NCI-H2029 (cell line): ENCODE measurements at regions not wholly inside any gene's neighbourhood (a gene's known extent, or its start where the extent isn't known, plus 50 kb on each side); places are given as distances from the start of the nearest gene placed in this dataset.

ENCODE experiments used
- DNase-seq: peaks from one replicate; lab custom pipeline; 2025; lab: John Stamatoyannopoulos, UW

DNA sequence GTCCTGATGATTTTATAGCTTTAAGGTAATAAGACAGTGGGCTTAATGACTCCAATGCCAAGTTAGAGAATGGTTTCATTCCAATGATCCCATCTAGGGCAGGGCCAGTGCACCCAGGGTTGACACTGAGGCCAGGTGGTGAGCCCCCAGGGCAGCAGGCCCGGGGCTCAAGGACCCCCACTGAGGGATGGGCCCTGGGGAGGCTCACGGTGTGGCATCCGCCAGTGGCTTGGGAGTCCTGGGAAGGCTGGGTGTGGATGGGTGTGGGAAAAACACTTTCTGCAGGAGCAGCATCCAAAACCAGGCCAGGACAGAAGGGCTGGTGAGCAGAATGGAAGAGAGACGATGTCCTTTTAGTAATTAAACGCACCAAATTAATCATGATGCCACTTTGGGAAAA is 626.3 kb downstream of the TBC1D22A start:
- no peak for DNase-seq

GRCh38 chr22:47388331-47388730 is 625.9 kb downstream of the TBC1D22A start:
- DNase-seq = no peak

DNA sequence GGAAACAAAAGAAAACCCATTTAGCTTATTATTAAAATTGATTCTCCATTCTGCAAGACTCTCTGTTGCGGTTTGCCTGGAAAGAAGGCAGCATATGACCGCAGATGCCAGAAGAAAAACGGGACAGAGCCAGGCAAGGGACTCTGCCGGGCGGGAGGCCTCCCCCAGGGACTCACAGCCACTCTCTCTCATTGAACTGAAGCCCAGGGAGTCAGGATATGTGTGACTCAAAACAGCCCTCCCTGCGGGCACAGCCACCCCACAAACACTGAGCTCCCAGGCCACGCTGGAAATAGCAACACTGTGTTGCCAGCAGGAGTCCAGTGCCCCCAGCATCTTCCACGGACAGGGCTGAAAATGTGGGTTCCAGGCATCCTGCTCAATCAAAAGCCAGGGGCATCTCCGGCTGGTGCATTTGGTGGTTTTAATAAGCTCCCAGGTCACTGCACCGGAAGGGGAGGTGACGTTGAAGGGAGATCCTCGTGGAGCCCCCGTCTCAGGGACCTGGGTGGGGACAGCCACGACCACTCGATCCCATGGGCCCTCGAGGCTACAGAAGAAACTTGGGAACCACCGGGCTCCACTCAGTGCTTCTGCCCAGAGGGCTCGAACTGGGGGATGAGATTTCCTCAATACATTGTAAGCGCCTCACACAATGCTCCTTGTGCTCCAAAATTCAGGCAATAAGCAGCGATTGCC is 624.5 kb downstream of the TBC1D22A start:
- no peak for DNase-seq

- no peak for DNase-seq
Observed at GRCh38 chr22:47384977-47385376, 622.5 kb downstream of the TBC1D22A start.

DNA sequence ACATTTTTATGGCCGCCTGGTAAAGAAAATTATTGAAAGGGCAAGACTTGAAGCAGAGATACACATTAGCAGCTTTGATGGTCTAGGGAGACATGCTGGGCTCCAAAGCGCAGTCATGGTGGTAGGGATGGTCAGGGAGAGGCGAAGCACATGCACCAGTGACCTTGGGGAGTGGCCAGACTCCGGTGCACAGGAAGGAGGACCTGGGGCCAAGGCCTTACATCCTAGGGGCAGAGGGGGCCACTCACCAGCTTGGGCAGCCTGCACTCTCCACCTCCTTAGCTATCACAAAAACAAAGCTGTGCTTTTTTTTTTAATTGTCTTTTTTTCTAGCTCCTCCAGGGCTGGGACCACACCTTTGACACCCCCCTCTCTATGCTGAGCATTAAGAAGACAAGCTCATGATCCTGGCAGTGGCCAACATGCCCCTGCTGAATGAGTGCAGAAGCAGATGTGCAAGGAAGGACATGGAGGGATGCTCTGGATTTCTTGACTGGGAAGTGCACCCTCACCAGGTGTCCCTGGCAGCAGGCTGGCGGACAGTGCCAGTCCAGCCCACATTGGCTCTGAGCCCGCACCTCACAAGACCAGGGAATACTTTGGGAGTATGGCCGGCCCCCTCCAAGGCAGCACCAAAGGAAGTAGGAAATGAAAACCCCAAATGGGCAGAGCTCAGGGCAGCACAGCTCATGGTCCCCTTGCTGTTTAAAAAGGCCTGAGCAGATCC is 619.9 kb downstream of the TBC1D22A start:
- no peak for DNase-seq

- DNase-seq = no peak
Observed at GRCh38 chr22:47381240-47381639, 618.8 kb downstream of the TBC1D22A start.

GRCh38 chr22:47380692-47381091 is 618.2 kb downstream of the TBC1D22A start:
- DNase-seq = no peak

DNA sequence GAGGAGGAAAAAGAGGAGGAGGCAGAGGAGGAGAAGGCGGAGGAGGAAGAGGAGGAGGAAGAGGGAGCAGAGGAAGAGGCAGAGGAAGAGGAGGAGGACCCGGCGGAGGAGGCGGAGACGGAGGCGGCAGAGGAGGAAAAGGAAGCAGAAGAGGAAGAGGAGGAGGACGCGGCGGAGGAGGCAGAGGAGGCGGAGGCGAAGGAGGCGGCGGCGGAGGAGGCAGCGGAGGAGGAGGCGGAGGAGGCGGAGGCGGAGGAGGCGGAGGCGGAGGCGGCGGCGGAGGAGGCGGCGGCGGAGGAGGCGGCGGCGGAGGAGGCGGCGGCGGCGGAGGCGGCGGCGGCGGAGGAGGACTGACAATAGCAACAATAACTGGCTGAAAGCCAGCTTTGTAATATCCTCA is 616.6 kb downstream of the TBC1D22A start:
- DNase-seq = no peak

DNA sequence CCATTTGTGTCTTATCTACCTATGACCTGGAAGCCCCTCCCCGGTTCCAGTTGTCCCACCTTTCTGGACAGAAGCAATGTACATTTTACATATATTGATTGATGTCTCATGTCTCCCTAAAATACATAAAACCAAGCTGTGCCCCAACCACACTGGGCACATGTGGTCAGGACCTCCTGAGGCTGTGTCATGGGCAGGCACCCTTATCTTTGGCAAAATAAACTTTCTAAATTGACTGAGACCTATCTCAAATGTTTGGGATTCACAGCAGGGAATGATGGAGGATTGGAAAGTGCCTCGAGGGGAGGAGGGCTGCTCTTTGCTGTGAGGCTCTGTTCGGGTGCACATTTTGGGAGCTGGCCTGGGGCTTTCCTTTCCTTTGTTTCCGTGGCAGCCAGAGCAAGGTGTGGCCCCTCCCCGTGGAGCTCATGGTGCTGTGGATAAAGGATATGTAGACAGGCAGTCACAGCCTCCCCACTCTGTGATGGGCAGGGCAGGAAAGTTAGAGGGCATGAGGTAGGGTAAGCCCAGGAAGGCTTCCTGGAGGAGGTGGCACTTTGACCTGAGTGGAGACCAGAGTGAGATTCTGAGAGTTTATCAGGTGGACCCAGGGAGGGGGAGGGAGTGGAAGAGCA is 615.6 kb downstream of the TBC1D22A start:
- DNase-seq = no peak

- no peak for DNase-seq
Observed at GRCh38 chr22:47376901-47377505, 614.6 kb downstream of the TBC1D22A start.

DNA sequence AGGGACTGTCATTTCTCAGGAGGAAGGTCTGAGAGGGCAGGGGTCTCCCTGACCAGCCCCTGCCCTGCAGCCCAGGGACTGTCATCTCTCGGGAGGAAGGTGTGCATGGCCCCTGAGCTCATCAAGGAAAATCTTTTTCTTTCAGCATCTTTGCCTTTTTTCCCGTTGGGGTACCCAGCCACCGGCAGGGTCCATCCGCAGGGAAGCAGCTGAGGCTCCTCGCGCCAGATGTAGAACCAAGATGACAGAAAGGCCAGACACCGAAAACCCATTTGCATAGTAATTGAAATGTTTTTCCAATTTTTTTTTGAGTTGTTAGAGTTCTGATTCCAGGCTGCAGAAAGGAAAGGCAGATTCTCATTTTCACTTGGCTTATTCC is 613.9 kb downstream of the TBC1D22A start:
- no peak for DNase-seq

GRCh38 chr22:47375621-47376321 is 613.3 kb downstream of the TBC1D22A start:
- no peak for DNase-seq

- no peak for DNase-seq
Observed at GRCh38 chr22:47374901-47375575, 612.6 kb downstream of the TBC1D22A start.

DNA sequence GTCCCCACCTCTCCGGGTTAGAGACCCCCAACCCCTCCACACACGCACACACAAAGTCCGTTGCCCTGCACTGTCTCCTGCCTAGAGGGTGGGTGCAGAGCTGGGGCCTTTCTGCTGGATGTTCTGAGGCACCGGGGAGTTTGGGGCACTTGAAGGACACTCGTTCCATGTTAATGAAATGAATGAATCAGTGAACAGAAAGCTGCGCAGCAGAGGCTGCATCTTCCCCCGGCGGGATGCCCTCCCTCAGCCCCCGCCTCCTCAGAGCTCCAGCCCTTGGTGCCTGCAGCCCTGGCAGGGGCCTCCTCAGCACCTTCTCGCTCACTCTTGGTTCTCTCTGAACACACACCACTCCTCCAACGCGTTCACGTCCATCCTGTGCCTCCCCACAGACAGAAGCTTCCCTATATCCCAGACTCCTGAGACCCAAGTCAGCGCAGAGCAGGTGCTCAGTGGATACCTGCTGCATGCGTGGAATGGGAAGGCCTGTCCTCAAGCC is 611.9 kb downstream of the TBC1D22A start:
- no peak for DNase-seq

DNA sequence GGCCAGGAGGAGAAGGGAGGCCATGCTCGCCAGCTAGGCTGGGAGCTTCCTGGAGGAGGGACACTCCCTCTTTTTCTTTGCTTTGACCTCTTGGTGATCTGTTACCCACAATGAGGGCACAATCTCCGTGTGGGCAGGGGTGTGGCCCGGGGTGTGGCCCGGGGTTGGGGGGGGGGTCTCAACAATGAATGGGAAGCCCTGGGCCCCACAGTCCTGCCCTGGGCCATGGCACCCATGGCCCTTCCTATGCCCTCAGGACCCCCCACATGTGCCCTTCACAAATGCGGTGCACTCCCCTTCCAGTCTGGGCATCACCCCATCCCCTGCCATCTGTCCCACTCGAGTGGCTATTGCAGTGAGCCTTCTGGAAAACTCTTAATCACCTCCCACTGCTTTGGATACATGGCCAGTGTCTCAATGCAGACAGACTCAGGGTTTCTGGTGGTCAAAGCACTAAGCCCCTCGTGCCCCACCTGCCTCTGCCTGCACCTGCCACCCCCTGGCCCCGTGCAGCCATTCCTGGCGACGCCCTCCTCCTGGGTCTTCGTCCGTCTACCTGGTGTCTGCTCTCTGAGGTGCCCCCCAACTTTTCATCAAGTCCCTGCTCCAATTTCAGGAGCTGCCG is 611.3 kb downstream of the TBC1D22A start:
- no peak for DNase-seq

DNA sequence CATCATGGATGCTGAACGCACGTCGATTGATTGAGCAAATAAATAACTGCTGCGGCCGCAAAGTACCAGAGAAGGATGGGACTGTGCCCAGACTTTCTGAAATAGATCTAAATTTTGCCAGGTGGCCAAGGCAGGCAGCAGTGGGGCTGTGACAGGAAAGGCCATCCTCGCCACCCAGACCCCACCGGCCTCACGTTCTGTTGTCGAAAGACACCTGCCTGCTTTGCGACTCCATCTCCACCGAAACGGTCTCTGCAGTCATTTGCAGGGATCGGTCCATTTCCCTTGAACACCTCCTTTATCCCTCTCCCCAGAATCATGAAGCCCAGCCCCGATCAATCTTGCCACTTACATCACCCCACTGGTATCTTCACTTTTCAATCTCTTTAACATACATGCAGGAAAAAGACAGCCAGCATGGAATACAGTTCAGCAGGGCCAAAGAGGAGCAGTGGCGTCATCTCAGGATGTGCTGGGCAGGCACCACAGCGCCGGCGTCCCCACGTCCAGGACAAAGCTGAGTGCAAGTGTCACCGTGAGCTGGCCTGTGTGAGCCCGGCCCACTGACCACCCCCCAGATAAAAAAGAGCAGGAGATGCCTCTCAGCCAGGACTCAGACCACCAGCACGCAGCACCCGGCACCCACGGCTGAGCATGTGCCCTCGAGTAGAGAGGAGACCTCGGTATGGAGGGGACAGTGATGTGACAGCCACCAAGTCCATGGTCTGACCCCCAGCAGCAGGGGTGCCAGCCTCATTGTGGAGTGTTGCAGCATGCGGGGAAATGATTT is 610.3 kb downstream of the TBC1D22A start:
- DNase-seq = no peak

GRCh38 chr22:47372111-47372581 is 609.7 kb downstream of the TBC1D22A start:
- DNase-seq = no peak

GRCh38 chr22:47371263-47372090 is 609.0 kb downstream of the TBC1D22A start:
- DNase-seq = no peak
